HepG2 (cell line): ENCODE measurements at regions not wholly inside any gene's neighbourhood (a gene's known extent, or its start where the extent isn't known, plus 50 kb on each side); places are given as distances from the start of the nearest gene placed in this dataset.

Experiments
- ATAC-seq: fragments of 200-7000 bp; cut with Tn5 transposase; 3 replicates; pipeline ENCODE4 v1.9.1; 2020; ENCODE audit warnings: mild to moderate bottlenecking, moderate library complexity
- BruUV-seq: library from RNA; stranded (reverse); fragments of 400-500 nt; replicated peaks from 2 replicates; lab custom pipeline; 2021; lab: Mats Ljungman, UMichigan
- CTCF ChIA-PET: fragments of 300-600 bp; formaldehyde crosslinking; extraction: SDS; loops from one replicate; lab custom pipeline; 2021; ENCODE audit warnings: low total read pairs, inconsistent platforms, low intra/inter-chr PET ratio; lab: Yijun Ruan, JAX
- POLR2A ChIA-PET: fragments of 350-600 bp; sonication (Branson Sonifier 250); formaldehyde crosslinking; loops from one replicate; lab custom pipeline; 2020; ENCODE audit warnings: antibody characterized with exemption, inconsistent platforms; lab: Yijun Ruan, JAX
- DNase-seq: peaks from one replicate; pipeline ENCODE4 v3.0.0-alpha.2; 2015; ENCODE audit warnings: low spot score
- FAIRE-seq: peaks from 3 replicates; lab custom pipeline; 2011; peaks lifted over from hg19 to GRCh38; lab: Jason Lieb, UNC
- H2AFZ ChIP-seq: one replicate; pipeline ENCODE4 v1.6.1; 2011; ENCODE audit warnings: low read length, inconsistent platforms
- H3K27ac ChIP-seq: fragments of 300-600 bp; 3 replicates; pipeline ENCODE4 v1.8.0; 2011; ENCODE audit warnings: mixed run types, mild to moderate bottlenecking, mixed read lengths, low read length, inconsistent platforms; ENCODE audit not compliant: insufficient read depth; ENCODE audit errors: extremely low read length
- H3K27me3 ChIP-seq, 2 experiments: fragments of 200-600 bp in 1 of 2; 2 replicates in 1 of 2; 3 replicates in 1 of 2; pipeline versions ENCODE4 v1.6.0 to v1.8.0; 2011; ENCODE audit warnings: low read length in 2 of 2, mild to moderate bottlenecking in 2 of 2, moderate library complexity in 2 of 2, inconsistent platforms in 1 of 2; ENCODE audit not compliant: insufficient read depth in 2 of 2, control insufficient read depth in 1 of 2
- H3K36me3 ChIP-seq, 2 experiments: fragments of 200-600 bp in 1 of 2; replicated peaks in 1 of 2; 2 replicates in 1 of 2; 3 replicates in 1 of 2; pipeline versions ENCODE4 v1.5.1 to v1.8.0; 2011; ENCODE audit warnings: low read length in 2 of 2, inconsistent platforms in 1 of 2; ENCODE audit not compliant: insufficient read depth in 2 of 2, control insufficient read depth in 1 of 2
- H3K4me1 ChIP-seq: 2 replicates; pipeline ENCODE4 v1.5.1; 2012; ENCODE audit warnings: low read length, inconsistent platforms; ENCODE audit not compliant: insufficient read depth
- H3K4me2 ChIP-seq: 2 replicates; pipeline ENCODE4 v1.6.0; 2011; ENCODE audit warnings: low read depth, low read length, inconsistent platforms
- H3K4me3 ChIP-seq, 3 experiments: fragments of 200-600 bp in 1 of 3; sonication (generic), shearing (Covaris generic) in 1 of 3; replicated peaks in 1 of 3; 2 replicates each; pipeline ENCODE4 v1.5.1; 2011 to 2016; ENCODE audit warnings: low read length in 3 of 3, inconsistent platforms in 2 of 3, low read depth in 2 of 3, mild to moderate bottlenecking in 2 of 3, control low read depth in 1 of 3, mixed read lengths in 1 of 3; ENCODE audit not compliant: insufficient read depth in 1 of 3
- H3K79me2 ChIP-seq: one replicate; pipeline ENCODE4 v1.6.1; 2011; ENCODE audit warnings: low read length, inconsistent platforms; ENCODE audit not compliant: insufficient read depth
- H3K9ac ChIP-seq: 2 replicates; pipeline ENCODE4 v1.6.0; 2011; ENCODE audit warnings: mild to moderate bottlenecking, low read depth, low read length, inconsistent platforms; ENCODE audit not compliant: insufficient read depth
- H3K9me3 ChIP-seq: 2 replicates; pipeline ENCODE4 v1.5.1; 2012; ENCODE audit warnings: mild to moderate bottlenecking, low read length
- H4K20me1 ChIP-seq: 2 replicates; pipeline ENCODE4 v1.6.0; 2011; ENCODE audit warnings: inconsistent platforms, mild to moderate bottlenecking, low read length, moderate library complexity; ENCODE audit not compliant: insufficient read depth
- BCL6 ChIP-seq: IDR thresholded peaks from 2 replicates; pipeline ENCODE4 v1.6.1; 2016; ENCODE audit warnings: missing genetic modification reagents, missing compliant biosample characterization
- ELF1 ChIP-seq: sonication (generic); formaldehyde crosslinking; IDR thresholded peaks from 2 replicates; pipeline ENCODE4 v1.4.0; 2020; ENCODE audit warnings: missing genetic modification reagents
- ETV5 ChIP-seq: IDR thresholded peaks from 2 replicates; pipeline ENCODE4 v1.6.1; 2018; ENCODE audit warnings: missing biosample characterization, missing genetic modification reagents, inconsistent platforms, borderline replicate concordance
- MLLT10 ChIP-seq: sonication (generic); formaldehyde crosslinking; IDR thresholded peaks from 2 replicates; pipeline ENCODE4 v1.4.0; 2020; ENCODE audit warnings: missing genetic modification reagents
- PAX8 ChIP-seq: sonication (generic); formaldehyde crosslinking; IDR thresholded peaks from 2 replicates; pipeline ENCODE4 v1.8.0; 2022; ENCODE audit warnings: mild to moderate bottlenecking, missing genetic modification reagents, borderline replicate concordance
- SP5 ChIP-seq: IDR thresholded peaks from 2 replicates; pipeline ENCODE4 v1.6.1; 2016; ENCODE audit warnings: low read depth, borderline replicate concordance
- ZMAT5 ChIP-seq: sonication (generic); formaldehyde crosslinking; IDR thresholded peaks from 2 replicates; pipeline ENCODE4 v1.5.0; 2020; ENCODE audit warnings: mild to moderate bottlenecking, low read depth, missing genetic modification reagents, borderline replicate concordance
- ZNF142 ChIP-seq: sonication (generic); formaldehyde crosslinking; IDR thresholded peaks from 2 replicates; pipeline ENCODE4 v1.4.0; 2020; ENCODE audit warnings: missing genetic modification reagents
- WGBS: methylation state at CpG from one replicate; pipeline ENCODE4 v1.1.6; 2017; ENCODE audit warnings: low lambda C conversion rate; 5-methylcytosine and 5-hydroxymethylcytosine counted together
- in situ Hi-C: cut with HindIII; loops from 2 replicates; pipeline ENCODE4 v1.10.0; 2017; ENCODE audit warnings: low pct_unique_long_range_greater_than_20kb; ENCODE audit not compliant: extremely low pct_ligation_motif_present
- intact Hi-C: fragments of 100-400 bp; cut with micrococcal nuclease; formaldehyde crosslinking; loops from one replicate; pipeline ENCODE4 v1.10.0; 2022; ENCODE audit not compliant: unreplicated experiment
- TF ChIP-seq, protein P1 (sequence below): IDR thresholded peaks from 2 replicates; pipeline ENCODE4 v1.6.1; 2016; ENCODE audit warnings: missing compliant biosample characterization, missing genetic modification reagents, borderline replicate concordance
- TF ChIP-seq, protein P2 (sequence below): IDR thresholded peaks from 2 replicates; pipeline ENCODE4 v1.6.1; 2012; ENCODE audit warnings: inconsistent platforms

DNA sequence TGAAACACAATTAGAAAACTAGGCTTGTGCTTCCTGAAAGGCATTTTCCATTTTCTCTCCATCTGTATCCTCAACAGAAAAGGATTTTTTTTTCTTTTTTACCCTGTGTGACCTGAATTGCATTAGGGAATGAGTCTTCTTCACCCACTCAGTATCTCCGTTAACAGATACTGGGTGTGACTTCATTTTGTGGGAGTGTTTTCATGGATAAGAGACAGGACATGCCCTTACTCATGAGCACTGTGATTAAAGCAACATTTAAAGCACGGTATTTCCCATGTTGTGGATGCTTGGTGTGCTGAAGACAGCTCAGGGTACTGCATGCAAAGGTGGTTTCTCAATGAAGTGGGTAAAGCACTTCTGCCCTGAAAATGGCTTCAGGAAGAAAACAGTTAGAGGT, 1397.3 kb upstream of the TMEM132C start:
- CTCF ChIA-PET, result no interaction called here
- H3K9me3 ChIP-seq, result peaks cover 43% of the 10 kb centered on the region
- TF ChIP-seq ETV5 (no peak), ELF1 (no peak), PAX8 (CRISPR knock-in tag) (no peak), ZNF142 (CRISPR knock-in tag) (no peak), ZMAT5 (CRISPR knock-in tag) (no peak), MLLT10 (CRISPR knock-in tag) (no peak), SP5 (CRISPR knock-in tag) (no peak), BCL6 (CRISPR knock-in tag) (no peak)
- TF ChIP-seq, protein P1, sequence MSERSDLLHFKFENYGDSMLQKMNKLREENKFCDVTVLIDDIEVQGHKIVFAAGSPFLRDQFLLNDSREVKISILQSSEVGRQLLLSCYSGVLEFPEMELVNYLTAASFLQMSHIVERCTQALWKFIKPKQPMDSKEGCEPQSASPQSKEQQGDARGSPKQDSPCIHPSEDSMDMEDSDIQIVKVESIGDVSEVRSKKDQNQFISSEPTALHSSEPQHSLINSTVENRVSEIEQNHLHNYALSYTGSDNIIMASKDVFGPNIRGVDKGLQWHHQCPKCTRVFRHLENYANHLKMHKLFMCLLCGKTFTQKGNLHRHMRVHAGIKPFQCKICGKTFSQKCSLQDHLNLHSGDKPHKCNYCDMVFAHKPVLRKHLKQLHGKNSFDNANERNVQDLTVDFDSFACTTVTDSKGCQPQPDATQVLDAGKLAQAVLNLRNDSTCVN (CRISPR knock-in tag), result no peak
- TF ChIP-seq, protein P2, sequence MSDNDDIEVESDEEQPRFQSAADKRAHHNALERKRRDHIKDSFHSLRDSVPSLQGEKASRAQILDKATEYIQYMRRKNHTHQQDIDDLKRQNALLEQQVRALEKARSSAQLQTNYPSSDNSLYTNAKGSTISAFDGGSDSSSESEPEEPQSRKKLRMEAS, result no peak
- TF ChIP-seq, all 625 proteins: peak for 0
- Histone ChIP-seq H3K4me3 (no peak overlapping the region), H3K4me2 (no peak overlapping the region), H3K27ac (no peak overlapping the region), H3K4me1 (no peaks in the 10 kb centered on the region), H3K9ac (no peak overlapping the region), H3K27me3 (no peaks in the 10 kb centered on the region), H3K36me3 (no peaks in the 10 kb centered on the region), H3K79me2 (no peaks in the 10 kb centered on the region), H4K20me1 (no peaks in the 10 kb centered on the region), H2AFZ (no peak overlapping the region)
- no peak for FAIRE-seq
- intact Hi-C loops (no loop called here), in situ Hi-C loops (loop anchor here (10.0 kb wide), 1 partner anchor 1335 kb away; no protein-coding TSS in a partner anchor)
- BruUV-seq, result no TSS peak
- no peak for DNase-seq
- POLR2A ChIA-PET, result no interaction called here
- WGBS, result 28% methylated on average over 2 of the region's 2 CpGs
- no peak for ATAC-seq
